ENCODE measurements at regions not wholly inside any gene's neighbourhood (a gene's known extent, or its start where the extent isn't known, plus 50 kb on each side); places are given as distances from the start of the nearest gene placed in this dataset.
A peak's percentile ranks its signal among the peaks of the same experiment; 100 is the strongest.

DNA sequence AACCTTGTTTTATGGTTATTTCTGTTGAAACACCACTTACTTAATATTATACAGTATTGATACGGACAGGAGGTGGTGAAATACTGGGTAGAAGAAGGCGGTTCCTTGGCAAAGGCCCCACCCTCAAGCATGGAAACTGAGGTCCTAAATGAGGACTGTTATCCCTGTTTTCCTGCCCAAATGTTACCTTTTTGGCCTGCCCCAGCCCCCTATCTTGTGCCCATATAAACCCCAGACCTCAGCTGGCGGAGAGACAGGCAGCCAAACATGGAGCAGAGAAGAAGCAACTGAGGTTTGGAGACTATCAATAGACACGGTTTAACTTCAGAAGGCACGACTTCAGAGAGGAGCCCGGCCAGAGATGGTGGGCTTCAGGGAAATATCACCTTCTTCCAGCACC is 640.1 kb downstream of the PTPRU start:
- DNase-seq: no peak

DNA sequence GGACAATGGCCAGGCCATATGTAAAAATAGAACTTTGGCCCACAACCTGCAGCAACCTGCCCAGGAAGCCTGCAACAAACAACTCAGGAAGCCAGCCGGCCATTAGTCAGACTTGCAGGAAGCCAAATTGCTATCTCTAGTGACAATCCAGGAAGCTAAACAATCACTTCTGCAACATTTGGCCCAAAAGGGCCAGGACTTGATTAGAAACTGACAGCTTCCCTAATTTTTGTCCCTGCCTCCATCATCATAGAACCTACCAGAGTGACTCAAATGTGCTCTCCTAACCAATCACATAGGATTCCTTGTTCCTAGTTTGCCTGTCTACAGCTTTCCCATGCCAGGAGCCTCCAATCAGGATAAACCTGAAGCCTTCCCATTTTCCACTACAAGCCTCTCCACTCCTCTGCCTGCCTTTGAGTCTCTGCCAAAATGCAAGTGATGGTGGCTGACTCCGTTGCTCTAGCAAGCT is 639.3 kb downstream of the PTPRU start:
- DNase-seq: no peak

DNA sequence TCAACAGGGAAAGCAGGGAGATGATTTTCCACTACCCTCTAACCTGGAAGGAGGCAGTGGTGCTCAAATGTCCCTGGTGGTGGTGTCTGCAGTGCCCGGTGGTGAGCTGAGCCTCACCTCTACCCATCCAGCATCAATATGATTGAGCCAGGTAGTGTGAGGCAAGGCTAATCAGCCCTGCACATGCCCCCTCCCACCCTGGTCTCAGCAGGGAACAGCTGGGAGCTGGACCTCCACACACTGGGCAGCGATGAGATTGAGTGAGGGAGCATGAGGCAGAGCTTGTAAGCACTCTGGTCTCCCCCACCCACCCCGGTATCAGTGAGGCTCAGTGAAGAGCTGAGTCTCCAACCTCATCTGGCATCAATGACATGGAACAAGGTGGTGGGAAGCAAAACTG is 634.3 kb downstream of the PTPRU start:
- DNase-seq: no peak

DNA sequence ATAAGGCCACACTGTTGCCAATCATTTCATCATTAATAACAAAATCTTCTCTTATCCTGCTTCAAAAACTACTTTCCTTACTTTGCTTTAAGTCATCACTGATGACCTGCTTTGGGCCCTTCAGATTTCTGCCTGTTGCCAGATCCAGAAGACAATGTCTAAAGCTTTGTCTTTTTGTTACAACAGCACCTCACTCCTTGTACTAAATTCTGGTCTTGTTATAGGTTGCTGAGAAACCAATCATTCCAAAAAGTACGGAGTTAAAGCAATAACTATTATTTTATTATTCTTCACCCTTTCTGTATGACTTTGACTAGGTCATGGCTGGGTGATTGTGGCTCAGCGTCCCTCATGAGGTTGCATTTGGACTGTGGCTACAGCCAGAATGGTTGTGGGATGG is 633.5 kb downstream of the PTPRU start:
- DNase-seq: no peak

DNA sequence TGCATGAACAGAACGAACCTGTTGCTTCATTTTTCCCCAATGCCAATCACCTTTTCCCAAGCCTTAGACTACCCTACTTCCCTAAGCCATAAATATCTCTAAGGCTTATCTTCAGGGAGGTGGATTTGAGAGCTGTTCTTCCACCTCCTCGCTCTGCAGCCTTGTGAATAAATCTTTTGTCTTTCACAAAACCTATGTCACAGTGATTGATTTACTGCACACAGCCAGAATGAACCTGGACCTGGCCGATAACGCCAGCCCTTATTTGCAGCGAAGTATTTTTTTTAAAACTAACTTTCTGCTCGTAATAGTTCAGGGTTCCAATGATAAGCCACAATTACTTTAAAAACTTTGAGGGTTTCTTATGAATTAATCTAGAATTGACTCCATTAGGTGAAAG is 632.6 kb downstream of the PTPRU start:
- no peak for DNase-seq

DNA sequence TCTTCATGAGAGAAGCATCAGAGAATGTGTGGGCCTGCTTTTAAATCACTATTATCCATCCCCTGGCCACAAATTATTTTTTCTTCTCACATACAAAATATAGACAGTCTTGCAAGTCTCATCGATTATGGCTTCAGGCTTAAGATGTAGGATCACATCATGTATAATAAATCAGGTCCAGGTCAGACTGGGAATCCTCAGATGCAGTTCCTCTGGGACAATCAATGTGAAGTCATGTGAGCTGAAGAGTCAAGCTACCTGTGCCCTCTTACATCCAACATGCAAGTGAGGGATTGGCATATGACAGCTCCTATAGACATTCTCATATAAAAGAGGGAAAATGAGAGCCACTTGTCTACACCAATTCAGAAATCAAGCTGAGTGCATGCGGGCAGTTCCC is 631.8 kb downstream of the PTPRU start:
- DNase-seq: no peak

DNA sequence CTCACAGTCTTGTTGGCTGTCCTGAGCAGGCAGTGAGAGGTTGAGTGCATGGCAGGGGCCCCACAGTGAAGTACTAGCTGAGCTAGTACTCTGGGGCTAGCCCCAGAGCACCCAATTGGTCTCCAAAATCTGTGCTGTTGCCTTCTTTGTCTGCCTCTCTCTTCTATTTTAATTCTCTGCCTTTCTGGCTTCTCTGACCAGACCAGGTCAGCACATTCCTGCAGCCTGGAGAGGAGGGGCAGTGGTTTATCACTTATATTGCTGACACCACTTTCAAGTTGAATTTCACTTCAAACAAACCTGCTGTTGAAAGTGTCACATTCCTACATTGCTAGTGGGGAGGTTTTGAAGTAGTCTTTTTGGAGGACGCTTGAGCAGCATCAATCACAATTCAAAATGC is 628.7 kb downstream of the PTPRU start:
- DNase-seq: no peak

DNA sequence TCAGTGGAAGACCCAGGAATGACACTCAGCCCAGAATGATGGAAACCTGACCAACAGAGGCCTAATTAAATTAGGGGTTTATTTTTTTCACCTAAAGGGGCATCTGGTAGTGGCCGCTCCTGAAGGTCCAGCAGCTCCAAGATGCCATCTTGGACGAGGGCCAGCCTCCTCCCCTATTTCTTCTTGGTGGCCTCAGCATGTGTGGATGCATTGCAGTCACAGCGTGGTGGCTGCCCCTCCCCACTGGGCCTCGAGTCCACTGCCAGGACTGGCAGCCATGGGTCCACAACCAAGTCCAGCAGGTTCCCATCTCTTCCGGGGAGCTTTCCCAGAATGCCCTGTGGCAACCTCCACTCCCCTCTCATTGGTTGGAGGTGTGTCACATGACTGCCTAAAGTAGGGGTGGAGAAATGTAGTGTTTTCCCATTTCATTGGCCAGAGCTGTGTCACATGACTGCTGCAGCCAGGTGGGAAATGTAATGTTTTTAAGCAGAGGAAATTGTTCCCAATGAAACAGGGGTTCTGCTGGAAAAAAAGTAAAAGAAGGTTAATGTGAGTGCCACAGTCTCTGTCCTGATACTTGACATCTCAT is 628.2 kb downstream of the PTPRU start:
- DNase-seq: no peak

DNA sequence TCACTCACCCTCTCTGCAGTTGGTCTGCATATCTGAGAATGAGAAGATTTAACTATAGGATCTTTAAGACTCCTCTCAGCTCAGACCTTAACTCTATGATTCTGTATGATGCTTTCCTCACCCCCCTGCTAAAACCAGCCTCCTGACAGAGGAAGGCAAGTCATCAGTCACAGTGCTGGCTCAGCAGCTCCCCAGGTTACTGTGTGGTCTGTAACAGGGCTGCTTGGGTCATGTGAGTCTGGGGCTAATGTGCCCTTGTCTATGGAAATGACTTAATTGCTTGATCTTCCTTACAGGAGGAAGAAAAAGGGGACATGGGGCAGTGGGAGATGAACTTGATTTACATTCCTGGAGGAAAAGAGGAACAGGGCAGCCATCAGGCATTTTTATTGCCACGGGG is 625.6 kb downstream of the PTPRU start:
- DNase-seq: no peak

DNA sequence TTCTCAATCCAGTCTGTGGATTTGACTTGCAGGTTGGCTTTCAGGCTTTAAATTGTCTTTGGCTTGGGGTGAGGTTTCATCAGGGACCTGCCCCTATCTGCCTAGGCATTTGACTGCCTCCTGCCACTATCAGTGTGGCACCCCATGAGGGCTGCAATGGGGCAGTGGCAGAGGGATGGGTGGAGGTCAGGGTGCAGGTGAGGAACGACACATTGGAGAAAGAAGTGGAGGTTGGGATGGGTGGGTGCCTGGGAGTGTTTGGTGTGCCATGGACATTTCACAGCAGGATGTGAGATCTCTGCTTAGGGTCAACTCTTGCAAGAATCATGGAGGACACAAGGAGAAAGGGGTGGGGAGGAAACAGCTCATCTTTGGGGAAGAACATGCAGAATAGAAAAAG is 625.1 kb downstream of the PTPRU start:
- DNase-seq: no peak

DNA sequence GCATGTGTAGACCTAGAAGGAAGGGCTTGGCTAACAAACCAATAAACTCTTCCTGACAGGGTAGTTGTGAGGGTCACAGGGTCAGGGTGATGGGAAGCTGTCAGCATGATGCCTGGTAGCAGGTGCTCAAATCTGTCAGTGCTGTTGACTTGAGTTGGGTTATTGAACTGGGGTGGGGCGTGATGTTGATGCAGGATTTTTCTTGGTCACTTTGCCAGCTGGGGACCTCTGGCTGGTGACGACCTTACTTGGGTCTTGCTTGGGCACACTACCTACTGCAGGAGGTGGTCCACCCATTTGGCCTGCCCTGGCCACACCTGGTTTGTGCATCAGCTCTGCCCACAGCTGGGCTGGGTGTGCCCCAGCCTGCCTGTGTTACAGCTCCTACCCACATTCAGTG is 624.4 kb downstream of the PTPRU start:
- DNase-seq: no peak

DNA sequence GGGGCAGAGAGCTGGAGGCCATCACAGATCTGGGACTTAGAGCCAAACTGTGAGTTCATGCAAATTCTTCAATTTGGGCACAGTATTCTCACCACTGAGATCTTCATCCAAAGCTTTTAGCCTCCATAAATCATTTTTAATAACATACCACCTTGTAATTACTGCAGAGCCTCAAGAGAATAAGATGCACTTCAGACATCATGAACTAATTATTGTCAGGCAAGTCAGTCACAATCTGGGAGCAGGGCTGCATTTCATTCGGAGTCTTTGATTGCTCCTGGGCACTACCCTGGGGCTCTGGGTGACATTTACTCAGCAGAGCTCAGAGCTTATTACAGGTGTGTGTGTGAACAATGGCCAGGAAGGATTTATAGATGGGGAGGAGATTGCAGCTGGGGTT is 623.7 kb downstream of the PTPRU start:
- DNase-seq: no peak

DNA sequence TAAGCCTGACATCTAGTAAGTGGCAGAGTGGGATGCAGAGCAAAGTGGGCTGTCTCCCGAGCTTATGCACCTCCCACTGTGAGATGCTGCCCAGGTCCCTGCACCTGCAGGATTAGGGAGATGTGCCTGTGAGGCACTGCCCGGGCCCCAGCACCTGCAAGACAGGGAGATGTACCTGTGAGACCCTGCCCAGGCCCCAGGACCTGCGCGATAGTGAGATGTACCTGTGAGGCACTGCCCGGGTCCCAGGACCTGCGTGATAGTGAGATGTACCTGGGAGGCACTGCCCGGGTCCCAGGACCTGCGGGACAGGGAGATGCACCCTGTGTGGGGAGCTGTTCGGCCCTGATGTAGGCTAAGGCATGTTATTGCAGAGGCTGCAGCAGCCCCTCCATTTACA is 622.8 kb downstream of the PTPRU start:
- DNase-seq: no peak

DNA sequence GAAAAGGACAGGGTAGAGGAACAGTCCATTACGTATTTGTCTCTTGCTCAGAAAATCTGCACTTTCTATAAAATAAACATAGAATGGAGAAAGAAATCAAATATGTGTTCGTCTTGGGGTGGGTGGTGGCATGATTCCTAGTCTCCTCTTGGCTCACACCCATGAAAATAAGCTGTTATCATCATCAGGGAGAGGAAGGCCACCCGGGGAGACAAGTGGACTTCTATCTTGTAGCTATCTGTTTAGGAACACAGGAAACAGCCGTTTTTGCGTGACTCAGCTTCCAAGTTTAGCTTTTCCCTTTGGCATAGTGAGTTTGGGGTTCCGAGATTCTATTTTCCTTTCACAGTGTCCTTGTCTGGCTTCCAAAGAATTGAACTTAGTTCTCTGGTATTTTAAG is 622.3 kb downstream of the PTPRU start:
- DNase-seq: peak in 1 of 3 donors; percentile 3

DNA sequence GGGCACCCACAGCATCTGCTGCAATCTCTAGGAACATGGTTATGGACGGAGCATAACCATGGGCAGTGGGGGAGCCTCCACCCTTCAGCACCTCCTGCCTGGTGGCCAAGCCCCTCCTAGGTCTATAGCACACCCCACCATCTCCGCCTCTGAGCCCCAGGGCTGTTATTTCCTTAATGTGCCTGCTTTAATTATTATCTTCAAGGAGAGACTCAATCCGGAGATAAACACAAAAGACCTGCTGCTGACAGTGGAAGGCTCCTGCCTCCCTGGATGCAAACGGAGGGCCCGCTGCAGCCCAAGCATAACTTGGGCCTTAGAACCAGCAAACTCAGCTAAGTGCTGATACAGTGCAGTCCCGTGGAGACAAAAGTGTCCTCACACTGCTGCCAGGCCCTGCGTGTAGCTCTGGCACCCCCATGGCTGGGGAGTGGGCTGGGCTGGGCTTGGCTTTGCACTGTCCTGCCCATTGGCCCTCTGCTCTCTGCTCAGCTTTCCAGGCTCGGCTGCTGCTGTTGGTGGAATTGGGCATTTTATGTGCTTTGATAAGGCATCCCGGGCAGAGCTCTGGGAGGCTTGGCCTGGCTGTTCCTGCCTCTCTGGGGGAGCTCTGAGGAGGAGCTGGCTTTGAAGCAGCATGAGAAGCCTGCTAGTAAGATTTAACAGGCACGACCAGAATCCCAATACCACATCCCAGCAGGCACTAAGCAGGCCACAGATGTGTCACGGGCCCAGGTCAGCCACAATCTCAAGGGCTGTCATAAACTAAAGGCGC is 620.2 kb downstream of the PTPRU start:
- no peak for DNase-seq

DNA sequence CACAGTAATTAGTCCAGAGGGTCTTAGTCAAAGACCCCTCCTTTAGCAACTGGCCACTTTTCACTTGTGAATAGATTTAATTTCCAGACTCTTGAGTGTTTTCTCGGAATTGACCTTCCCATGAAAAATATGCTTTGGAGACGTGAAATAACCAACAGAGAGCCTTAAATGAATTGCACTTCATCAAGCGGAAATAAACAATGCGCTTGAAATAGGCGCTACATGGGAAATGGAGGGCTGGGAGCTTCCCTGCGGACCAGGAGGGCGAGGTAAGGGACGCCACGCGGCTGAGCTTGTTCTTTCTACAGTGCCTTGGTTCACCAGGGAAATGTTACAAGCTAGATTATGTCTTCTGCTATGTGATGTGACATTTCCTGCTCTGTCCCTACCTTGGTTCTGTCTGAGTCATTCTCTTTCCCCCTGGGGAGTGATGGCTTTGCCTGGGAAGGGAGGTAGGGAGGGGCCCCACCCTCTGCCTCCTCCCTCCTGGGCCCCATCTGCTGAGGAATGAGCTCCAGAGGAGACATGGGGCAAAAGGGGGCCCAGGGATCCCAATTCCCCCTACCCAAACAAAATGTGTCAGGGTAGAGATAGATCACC is 619.3 kb downstream of the PTPRU start:
- no peak for DNase-seq

DNA sequence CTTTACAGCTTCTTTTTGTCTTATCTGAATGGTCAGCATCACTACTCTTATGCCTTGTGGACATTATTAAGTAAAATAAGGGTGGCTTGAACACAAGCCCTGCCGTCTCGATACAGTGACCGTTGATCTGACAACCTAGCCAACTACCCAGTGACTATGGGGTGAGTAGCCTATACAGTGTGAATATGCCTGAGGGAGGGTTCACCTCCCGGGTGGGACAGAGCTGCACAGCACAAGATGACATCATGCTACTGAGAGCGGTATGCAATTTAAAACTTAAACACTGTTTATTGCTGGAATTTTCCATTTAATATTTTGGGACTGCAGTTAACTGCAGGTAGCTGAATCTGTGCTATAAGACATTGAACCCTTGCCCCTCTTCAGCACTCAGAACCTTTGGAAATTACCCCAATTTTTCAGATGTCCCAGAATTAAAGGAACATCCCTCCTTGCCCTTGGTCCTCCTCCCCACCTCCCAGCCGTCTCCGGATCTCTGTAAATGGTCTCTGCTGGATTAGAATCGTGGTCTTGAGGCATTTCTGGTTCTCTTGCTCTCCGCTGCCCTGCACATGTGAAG is 618.5 kb downstream of the PTPRU start:
- DNase-seq: no peak

DNA sequence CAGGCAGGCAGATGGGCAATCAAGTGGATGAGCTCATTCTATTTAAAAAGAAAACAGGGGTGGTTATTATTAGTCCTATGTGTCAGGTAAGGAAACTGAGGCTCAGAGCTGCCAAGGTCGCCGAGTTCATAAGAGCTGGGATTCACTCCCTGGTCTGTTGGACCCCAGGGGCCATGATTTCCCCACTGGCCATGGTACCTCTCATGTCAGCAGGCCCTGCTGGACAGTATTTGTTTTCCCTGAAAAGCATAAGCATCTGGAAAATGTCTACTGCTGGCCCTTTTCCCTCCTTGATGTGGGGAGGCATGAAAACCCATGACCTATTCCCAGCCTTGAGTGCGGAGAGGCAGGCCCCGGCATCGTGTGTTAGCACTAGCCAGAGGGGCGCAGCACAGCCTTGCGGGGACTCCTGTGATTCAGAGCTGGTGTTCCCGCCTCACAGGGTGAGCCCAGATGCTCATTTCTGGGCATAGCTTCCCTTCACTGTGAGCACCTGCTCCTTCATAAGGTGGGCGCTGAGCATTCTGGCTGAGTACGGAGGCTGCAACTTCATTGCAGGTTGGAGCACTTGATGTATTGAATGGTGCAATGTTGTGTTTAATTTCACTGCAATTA is 617.5 kb downstream of the PTPRU start:
- DNase-seq: no peak

DNA sequence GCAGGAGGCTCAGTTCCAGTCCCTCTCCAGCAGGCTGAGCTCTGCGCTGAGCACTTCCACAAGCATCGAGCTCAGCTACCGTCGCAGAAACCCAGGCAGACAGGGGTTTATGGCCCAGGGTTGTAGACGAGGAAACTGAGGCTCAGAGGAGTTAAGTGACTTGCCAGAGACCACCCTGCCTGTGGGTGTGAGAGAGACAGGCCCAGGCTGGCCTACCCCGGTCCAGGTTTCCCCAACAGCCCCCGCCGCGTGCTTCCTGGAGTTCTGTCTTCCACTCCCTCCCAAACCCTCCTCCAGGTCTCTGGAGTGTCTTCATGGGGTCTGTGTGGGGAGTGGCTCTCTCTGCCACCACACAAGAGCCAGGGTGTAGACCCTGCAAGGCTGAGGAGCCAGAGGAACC is 615.9 kb downstream of the PTPRU start:
- no peak for DNase-seq

DNA sequence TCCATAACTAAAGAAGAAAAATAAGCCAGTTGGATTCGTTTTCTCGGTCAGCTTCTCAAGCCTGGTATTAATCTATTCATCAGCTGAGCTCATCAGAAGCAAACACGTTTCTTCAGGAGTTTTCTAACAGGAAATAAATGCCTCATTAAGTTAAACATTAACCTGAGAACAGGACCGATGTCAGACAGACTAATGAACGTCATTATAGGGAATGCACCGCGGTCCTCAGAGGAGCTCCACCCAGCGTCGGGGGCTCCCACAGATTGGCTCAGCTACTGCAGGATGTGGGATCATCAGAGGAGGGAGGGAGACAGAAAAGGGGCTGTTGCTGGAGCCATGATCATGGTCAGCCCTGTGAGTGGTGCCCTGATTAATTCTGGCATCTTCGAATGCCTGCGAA is 615.4 kb downstream of the PTPRU start:
- no peak for DNase-seq

DNA sequence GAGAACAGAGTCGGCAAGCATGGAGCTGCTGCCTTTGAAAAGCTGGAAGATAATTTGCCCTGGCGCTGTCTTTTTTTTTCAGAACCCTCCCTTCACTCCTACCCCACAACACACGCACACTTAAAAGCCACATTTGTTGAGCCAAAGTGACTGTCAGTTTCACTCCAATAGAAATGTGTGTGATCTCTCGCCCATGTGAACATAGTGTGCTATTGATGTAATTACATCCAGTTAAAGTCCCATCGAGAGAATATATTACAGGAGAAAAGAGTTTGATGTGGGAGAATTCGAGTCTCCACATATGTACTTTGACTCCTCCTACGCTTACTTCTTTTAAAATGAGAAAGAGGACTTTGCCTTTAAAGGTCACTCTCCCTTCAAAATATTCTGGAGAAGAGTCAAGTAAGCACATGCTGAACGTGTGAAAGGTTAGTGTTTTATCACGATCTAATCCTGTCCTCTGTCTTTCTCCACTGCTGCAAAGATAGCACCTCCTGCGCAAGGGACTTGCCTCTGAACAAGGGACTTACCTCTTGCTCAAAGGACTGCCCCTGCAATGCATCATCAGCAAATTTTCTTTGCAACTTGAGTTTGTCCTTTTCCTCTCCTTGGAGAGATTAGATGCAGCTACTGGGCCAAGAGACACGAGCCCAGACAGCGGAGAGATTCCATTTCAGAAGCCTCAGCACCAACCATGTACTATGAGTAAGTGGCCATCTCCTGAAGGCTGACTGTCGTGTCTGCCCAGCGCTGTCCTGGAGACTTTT is 613.9 kb downstream of the PTPRU start:
- no peak for DNase-seq
